ENCODE measurements at regions not wholly inside any gene's neighbourhood (a gene's known extent, or its start where the extent isn't known, plus 50 kb on each side); places are given as distances from the start of the nearest gene placed in this dataset.

GRCh38 chr4:116303736-116304188 lies 781.6 kb downstream of the TRAM1L1 start:
- TF ChIP-seq CTCF (IDR thresholded peaks at IDR 0.05) (no peak), POLR2A (IDR thresholded peaks at IDR 0.05) (no peak)

Measured in lower leg skin (tissue), 3 donors.